Muscle of leg (tissue), 3 donors: ENCODE measurements at regions not wholly inside any gene's neighbourhood (a gene's known extent, or its start where the extent isn't known, plus 50 kb on each side); places are given as distances from the start of the nearest gene placed in this dataset.

Experiments
- DNase-seq: peaks from one replicate; pipeline ENCODE4 v3.0.0; 2013
- H3K27ac ChIP-seq: one replicate; pipeline ENCODE4 v1.5.1; 2013; ENCODE audit warnings: mild to moderate bottlenecking, low read length, control low read depth
- H3K27me3 ChIP-seq: one replicate; pipeline ENCODE4 v1.6.1; 2013; ENCODE audit warnings: low read length; ENCODE audit not compliant: control insufficient read depth, insufficient read depth
- H3K36me3 ChIP-seq: one replicate; pipeline ENCODE4 v1.6.1; 2013; ENCODE audit warnings: low read length; ENCODE audit not compliant: control insufficient read depth, insufficient read depth
- H3K4me1 ChIP-seq: one replicate; pipeline ENCODE4 v1.6.1; 2013; ENCODE audit warnings: low read length; ENCODE audit not compliant: control insufficient read depth, insufficient read depth
- H3K4me3 ChIP-seq: one replicate; pipeline ENCODE4 v1.5.1; 2013; ENCODE audit warnings: low read length, control low read depth
- H3K9me3 ChIP-seq: replicated peaks from 2 replicates; pipeline ENCODE4 v1.6.1; 2013; ENCODE audit warnings: low read depth, low read length; ENCODE audit not compliant: control insufficient read depth
- WGBS: methylation state at CpG from one replicate; pipeline ENCODE4 v1.1.5; 2013; ENCODE audit warnings: missing lambda C conversion rate; ENCODE audit not compliant: insufficient coverage; 5-methylcytosine and 5-hydroxymethylcytosine counted together

DNA sequence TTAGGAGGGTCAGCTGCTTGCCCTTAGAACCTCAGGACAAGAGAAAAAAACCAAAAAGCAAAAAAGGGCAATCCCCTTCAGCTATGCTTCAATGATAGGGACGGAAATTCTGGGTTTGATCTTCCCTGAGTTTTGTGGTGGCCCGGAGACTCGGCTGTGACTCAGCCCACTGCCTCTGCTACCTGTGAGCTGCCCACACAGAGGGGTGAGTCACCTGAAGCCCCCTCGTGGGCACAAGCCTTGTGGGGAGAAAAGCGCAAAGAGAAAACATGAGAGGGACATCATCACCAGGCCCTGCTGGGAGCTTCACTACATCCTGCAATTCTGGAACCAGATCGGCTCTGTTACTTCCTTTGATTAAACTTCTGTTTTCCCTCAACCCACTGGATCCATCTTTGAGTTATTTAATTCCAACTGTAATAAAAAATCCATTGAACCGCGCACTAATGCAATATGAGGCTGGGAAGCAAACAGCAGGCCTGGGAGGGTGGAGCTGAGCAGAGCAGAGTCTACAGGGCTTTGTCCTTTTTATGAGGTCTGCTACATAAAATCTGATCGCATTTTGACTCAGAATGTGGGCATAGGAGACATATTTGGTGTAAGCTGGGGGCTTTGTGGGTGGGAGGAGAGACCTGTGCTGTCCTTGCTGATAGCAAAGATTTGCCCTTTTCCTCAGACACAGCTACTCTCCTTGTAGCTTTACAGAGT is 58.7 kb upstream of the STUM start:
- Histone ChIP-seq H3K4me3 (no peak overlapping the region), H3K27ac (no peak overlapping the region), H3K27me3 (peaks cover 3% of the 10 kb centered on the region), H3K4me1 (peaks cover 11% of the 10 kb centered on the region), H3K9me3 (no peaks in the 10 kb centered on the region), H3K36me3 (no peaks in the 10 kb centered on the region)
- no peak for DNase-seq
- 84% methylated on average over 5 of the region's 9 CpGs for WGBS

DNA sequence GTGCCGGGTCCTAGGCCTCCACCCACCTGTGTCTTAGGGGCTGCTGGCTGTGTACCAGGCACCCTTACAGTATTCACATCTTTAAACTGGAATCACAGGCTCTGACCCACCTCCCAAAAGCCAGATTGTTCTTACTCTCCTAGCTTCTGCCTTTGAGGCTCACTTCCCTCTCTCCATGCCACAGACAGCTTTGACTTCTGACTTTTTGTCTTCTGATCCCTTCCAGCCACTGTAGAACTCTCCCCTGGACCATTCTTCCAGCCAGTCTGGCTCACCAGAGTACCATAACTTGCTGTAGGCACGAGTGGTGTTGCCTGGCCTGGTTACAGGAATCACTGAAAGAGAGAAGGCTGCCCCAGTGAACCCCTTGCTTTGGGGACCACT is 58.1 kb upstream of the STUM start:
- DNase-seq = no peak
- 48% methylated on average over 2 of the region's 2 CpGs for WGBS
- H3K36me3 ChIP-seq = no peaks in the 10 kb centered on the region
- peaks cover 11% of the 10 kb centered on the region for H3K4me1 ChIP-seq
- no peak overlapping the region for H3K27ac ChIP-seq
- H3K9me3 ChIP-seq = no peaks in the 10 kb centered on the region
- H3K27me3 ChIP-seq = no peaks in the 10 kb centered on the region
- no peak overlapping the region for H3K4me3 ChIP-seq

GRCh38 chr1:226491093-226491850 is 57.3 kb upstream of the STUM start:
- Histone ChIP-seq H3K27me3 (peaks cover 3% of the 10 kb centered on the region), H3K9me3 (no peaks in the 10 kb centered on the region), H3K27ac (no peak overlapping the region), H3K36me3 (no peaks in the 10 kb centered on the region), H3K4me3 (no peak overlapping the region), H3K4me1 (peaks cover 11% of the 10 kb centered on the region)
- 67% methylated on average over 3 of the region's 4 CpGs for WGBS
- no peak for DNase-seq

GRCh38 chr1:226492426-226493137 is 56.0 kb upstream of the STUM start:
- Histone ChIP-seq H3K36me3 (no peaks in the 10 kb centered on the region), H3K9me3 (no peaks in the 10 kb centered on the region), H3K4me3 (no peak overlapping the region), H3K27ac (no peak overlapping the region), H3K4me1 (peaks cover 11% of the 10 kb centered on the region), H3K27me3 (peaks cover 7% of the 10 kb centered on the region)
- 53% methylated on average over 4 of the region's 7 CpGs for WGBS
- peak; percentile 57 for DNase-seq

GRCh38 chr1:226494092-226494609 is 54.4 kb upstream of the STUM start:
- Histone ChIP-seq H3K36me3 (no peaks in the 10 kb centered on the region), H3K27me3 (peaks cover 11% of the 10 kb centered on the region), H3K4me3 (no peak overlapping the region), H3K9me3 (no peaks in the 10 kb centered on the region), H3K4me1 (peaks cover 11% of the 10 kb centered on the region), H3K27ac (no peak overlapping the region)
- peak; percentile 40 for DNase-seq
- 24% methylated on average over 4 of the region's 13 CpGs for WGBS

DNA sequence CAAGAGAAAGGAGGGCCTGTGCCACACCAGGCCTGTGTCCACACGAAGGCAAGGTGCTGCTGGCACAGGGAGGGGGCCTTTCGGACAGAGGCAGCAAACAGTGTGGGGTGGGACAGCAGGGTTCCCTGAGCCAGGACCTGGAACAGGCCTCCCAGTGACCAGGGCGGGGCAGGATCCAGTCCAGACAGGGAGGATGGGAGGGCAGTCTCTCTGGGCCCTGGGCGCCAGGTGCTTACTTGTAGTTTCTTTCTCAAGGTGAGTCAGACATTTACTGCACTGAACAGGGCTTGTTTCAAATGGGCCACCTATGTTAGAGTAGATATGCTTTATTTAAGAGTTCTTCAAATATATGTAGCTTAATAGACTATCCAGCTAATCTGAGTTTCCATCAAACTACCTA is 52.8 kb upstream of the STUM start:
- Histone ChIP-seq H3K27ac (no peak overlapping the region), H3K9me3 (no peaks in the 10 kb centered on the region), H3K4me1 (peaks cover 8% of the 10 kb centered on the region), H3K27me3 (peaks cover 11% of the 10 kb centered on the region), H3K4me3 (no peak overlapping the region), H3K36me3 (no peaks in the 10 kb centered on the region)
- WGBS = 87% methylated on average over 4 of the region's 4 CpGs
- DNase-seq = no peak

- H3K4me3 ChIP-seq = no peak overlapping the region
- WGBS = 44% methylated on average over 6 of the region's 7 CpGs
Measured at GRCh38 chr1:226496453-226497015, 52.0 kb upstream of the STUM start.

GRCh38 chr1:226497276-226497833 is 51.2 kb upstream of the STUM start:
- H3K4me3 ChIP-seq = no peak overlapping the region
- no peaks in the 10 kb centered on the region for H3K36me3 ChIP-seq
- no peak overlapping the region for H3K27ac ChIP-seq
- H3K4me1 ChIP-seq = peaks cover 4% of the 10 kb centered on the region
- no peaks in the 10 kb centered on the region for H3K9me3 ChIP-seq
- DNase-seq = no peak
- 93% methylated on average over 4 of the region's 5 CpGs for WGBS
- peaks cover 11% of the 10 kb centered on the region for H3K27me3 ChIP-seq

More at GRCh38 chr1:226496453-226497015, 52.0 kb upstream of the STUM start:
- no peaks in the 10 kb centered on the region for H3K9me3 ChIP-seq
- H3K4me1 ChIP-seq = peaks cover 7% of the 10 kb centered on the region
- peaks cover 11% of the 10 kb centered on the region for H3K27me3 ChIP-seq
- H3K27ac ChIP-seq = no peak overlapping the region
- H3K36me3 ChIP-seq = no peaks in the 10 kb centered on the region
- DNase-seq = no peak

DNA sequence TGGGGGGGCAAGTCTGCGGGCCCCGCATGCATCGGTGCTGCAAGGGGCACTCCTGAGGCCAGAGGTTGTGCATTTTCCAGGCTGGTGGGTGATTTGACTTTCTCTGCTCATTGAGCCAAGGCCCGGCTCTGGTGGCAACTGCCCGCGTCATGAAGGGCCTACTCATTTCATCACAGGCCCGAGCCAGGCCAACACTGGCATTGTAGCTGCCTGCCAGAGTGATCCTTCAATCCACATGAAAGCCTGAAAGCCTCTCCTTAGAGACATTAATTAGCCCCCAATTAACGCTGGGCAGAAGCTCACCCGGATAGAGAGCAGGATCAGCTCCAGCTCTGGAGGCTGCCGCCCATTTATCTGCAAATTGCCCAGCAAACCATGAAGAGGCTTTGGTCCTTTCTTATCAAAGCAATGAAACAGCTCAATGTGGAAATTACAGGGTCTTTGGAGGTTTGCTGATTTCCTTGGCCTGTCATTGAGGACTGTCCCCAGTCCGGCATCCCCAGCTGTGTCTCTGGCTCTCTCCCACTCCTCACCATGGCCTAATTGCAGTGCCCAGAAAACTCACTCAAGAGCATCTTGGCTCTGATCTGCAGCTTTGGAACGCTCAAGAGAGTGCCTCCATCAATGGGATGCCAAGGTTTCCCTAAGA is 50.4 kb upstream of the STUM start:
- no peaks in the 10 kb centered on the region for H3K9me3 ChIP-seq
- no peaks in the 10 kb centered on the region for H3K36me3 ChIP-seq
- H3K4me1 ChIP-seq = peaks cover 4% of the 10 kb centered on the region
- WGBS = 68% methylated on average over 11 of the region's 12 CpGs
- H3K4me3 ChIP-seq = no peak overlapping the region
- no peak overlapping the region for H3K27ac ChIP-seq
- no peak for DNase-seq
- peaks cover 11% of the 10 kb centered on the region for H3K27me3 ChIP-seq
